Ovary (tissue), 7 donors: ENCODE measurements at regions not wholly inside any gene's neighbourhood (a gene's known extent, or its start where the extent isn't known, plus 50 kb on each side); places are given as distances from the start of the nearest gene placed in this dataset.
"Not testable (repeated sequence)": the region's sequence is repeated elsewhere in the genome, so short reads cannot be mapped to it uniquely, and the experiment has no call there.

ENCODE experiments used
- DNase-seq, 5 donors: peaks; one replicate each; pipeline ENCODE4 v3.0.0-alpha.2; 2019 to 2020
- H3K27ac ChIP-seq, 2 donors: fragments of 200-600 bp; one replicate each; pipeline versions ENCODE4 v1.5.1 to v1.8.0; 2019 to 2022
- H3K27me3 ChIP-seq: fragments of 200-600 bp; one replicate; pipeline ENCODE4 v1.8.0; 2022
- H3K36me3 ChIP-seq: fragments of 200-600 bp; sonication (generic); one replicate; pipeline ENCODE4 v1.5.1; 2019
- H3K4me1 ChIP-seq: one replicate; pipeline ENCODE4 v1.8.1; 2013; ENCODE audit warnings: mild to moderate bottlenecking, moderate library complexity; ENCODE audit not compliant: insufficient read depth
- H3K4me3 ChIP-seq: fragments of 200-600 bp; sonication (generic); one replicate; pipeline ENCODE4 v1.5.1; 2017
- H3K9me3 ChIP-seq, 2 donors: fragments of 200-600 bp in 1 of 2; sonication (generic) in 1 of 2; one replicate each; pipeline versions ENCODE4 v1.5.1 to v1.8.1; 2013 to 2019; ENCODE audit warnings: mild to moderate bottlenecking in 1 of 2, moderate library complexity in 1 of 2
- EP300 ChIP-seq: sonication (generic); formaldehyde crosslinking; IDR thresholded peaks from one replicate; pipeline ENCODE4 v1.6.1; 2017; ENCODE audit warnings: antibody characterized with exemption
- POLR2A ChIP-seq: fragments of 450-650 bp; IDR thresholded peaks from one replicate; pipeline ENCODE4 v1.6.1; 2017; ENCODE audit warnings: antibody characterized with exemption, mild to moderate bottlenecking, moderate library complexity
- WGBS, 3 donors: extraction: QIAGEN DNeasy Blood & Tissue Kit in 1 of 3; methylation state at CpG; one replicate each; pipeline versions ENCODE4 v1.1.5 to v1.1.7; 2013 to 2017; 5-methylcytosine and 5-hydroxymethylcytosine counted together
- intact Hi-C, 4 donors: fragments of 100-400 bp; cut with DNase I; formaldehyde crosslinking; loops; one replicate each; pipeline versions ENCODE4 v1.11.0 to v1.15.1; 2022 to 2023
- TF ChIP-seq, protein P1 (sequence below), 3 donors: fragments of 450-650 bp in 2 of 3; fragments of 200-600 bp in 1 of 3; IDR thresholded peaks; one replicate each; pipeline versions ENCODE4 v1.5.1 to v1.8.0; 2016 to 2022; ENCODE audit warnings: antibody characterized with exemption in 3 of 3, mild to moderate bottlenecking in 1 of 3
- donor health status: DM: no; HTN: no; CAD: no; lungs with moderate emphysema.
- donor health status: DM: no; HTN: no; CAD: no.
- donor health status: Bipolar disorder and iron deficiency.
- donor health status: DM: no; HTN: no; CAD: no.
- donor health status: DM: yes; HTN: yes; CAD: no.

GRCh38 chr13:67395577-67395976, 165.4 kb upstream of the PCDH9 start:
- Histone ChIP-seq H3K9me3 (peaks cover 0 to 3% of the 10 kb centered on the region in 2 donors), H3K27ac (no peak overlapping the region), H3K4me1 (no peaks in the 10 kb centered on the region), H3K4me3 (no peak overlapping the region), H3K27me3 (no peaks in the 10 kb centered on the region), H3K36me3 (no peaks in the 10 kb centered on the region)
- WGBS, 3 donors: 89 to 93% (median 92%) methylated on average over 1 of the region's 1 CpG
- intact Hi-C loops: no loop called here
- TF ChIP-seq EP300 (no peak), POLR2A (no peak)
- TF ChIP-seq, protein P1, sequence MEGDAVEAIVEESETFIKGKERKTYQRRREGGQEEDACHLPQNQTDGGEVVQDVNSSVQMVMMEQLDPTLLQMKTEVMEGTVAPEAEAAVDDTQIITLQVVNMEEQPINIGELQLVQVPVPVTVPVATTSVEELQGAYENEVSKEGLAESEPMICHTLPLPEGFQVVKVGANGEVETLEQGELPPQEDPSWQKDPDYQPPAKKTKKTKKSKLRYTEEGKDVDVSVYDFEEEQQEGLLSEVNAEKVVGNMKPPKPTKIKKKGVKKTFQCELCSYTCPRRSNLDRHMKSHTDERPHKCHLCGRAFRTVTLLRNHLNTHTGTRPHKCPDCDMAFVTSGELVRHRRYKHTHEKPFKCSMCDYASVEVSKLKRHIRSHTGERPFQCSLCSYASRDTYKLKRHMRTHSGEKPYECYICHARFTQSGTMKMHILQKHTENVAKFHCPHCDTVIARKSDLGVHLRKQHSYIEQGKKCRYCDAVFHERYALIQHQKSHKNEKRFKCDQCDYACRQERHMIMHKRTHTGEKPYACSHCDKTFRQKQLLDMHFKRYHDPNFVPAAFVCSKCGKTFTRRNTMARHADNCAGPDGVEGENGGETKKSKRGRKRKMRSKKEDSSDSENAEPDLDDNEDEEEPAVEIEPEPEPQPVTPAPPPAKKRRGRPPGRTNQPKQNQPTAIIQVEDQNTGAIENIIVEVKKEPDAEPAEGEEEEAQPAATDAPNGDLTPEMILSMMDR (IDR thresholded peaks at IDR 0.05): no peak
- DNase-seq: no peak

DNA sequence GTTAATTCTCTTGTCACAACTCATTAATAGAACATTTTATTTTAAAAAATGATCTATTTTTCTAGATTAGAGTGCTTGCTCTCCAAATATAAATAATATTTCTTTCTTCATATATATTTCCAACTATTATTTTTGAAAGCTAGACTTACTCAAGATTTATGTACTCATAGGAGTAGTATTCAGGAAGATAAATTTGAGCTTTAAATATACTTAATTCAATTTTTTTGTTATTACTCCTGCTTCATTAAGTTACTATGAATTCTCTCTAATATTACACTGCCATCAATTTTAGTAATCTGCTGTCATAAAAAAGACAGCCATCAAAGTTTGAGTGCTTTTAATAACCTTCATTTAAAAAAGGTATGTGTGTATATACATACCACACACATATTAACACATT, 161.9 kb upstream of the PCDH9 start:
- TF ChIP-seq, protein P1 (IDR thresholded peaks at IDR 0.05): no peak
- TF ChIP-seq POLR2A (no peak), EP300 (no peak)
- Histone ChIP-seq H3K9me3 (no peaks in the 10 kb centered on the region), H3K36me3 (no peaks in the 10 kb centered on the region), H3K27me3 (no peaks in the 10 kb centered on the region), H3K4me1 (no peaks in the 10 kb centered on the region), H3K4me3 (no peak overlapping the region), H3K27ac (no peak overlapping the region)
- DNase-seq: no peak
- intact Hi-C loops: no loop called here

DNA sequence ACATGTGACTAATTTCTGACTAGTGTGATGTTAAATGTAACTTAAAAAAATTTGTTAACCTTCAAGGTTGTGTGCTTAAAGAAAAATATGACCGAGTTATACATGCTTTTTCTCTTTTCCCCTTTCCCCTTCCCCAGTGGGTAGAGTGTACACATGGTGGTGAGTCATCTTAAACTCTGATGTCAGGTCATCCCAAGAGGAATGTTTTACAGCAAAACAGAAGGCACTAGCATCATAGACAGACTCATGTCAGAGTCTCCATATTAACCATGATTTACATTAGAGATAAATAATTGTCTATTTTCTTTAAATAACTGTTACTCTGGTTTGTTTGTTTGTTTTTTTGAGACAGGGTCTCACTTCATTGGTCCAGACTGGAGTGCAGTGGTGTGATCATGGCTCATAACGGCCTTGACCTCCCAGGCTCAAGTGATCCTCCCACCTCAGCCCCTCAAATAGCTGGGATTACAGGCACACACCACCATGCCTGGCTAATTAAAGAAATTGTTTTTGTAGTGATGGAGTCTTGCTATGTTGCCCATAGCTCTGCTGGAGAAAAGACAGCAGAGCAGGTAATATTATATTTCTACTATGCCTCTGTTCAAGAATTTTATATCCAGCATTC, 160.4 kb upstream of the PCDH9 start:
- TF ChIP-seq EP300: no peak
- no peak for TF ChIP-seq POLR2A
- TF ChIP-seq, protein P1 (IDR thresholded peaks at IDR 0.05): no peak
- intact Hi-C loops: no loop called here
- H3K36me3 ChIP-seq: no peaks in the 10 kb centered on the region
- H3K4me3 ChIP-seq: no peak overlapping the region
- H3K9me3 ChIP-seq: no peaks in the 10 kb centered on the region
- WGBS, 3 donors: 62 to 70% (median 66%) methylated on average over 2 of the region's 2 CpGs
- no peaks in the 10 kb centered on the region for H3K4me1 ChIP-seq
- H3K27ac ChIP-seq: no peak overlapping the region
- H3K27me3 ChIP-seq: no peaks in the 10 kb centered on the region
- no peak for DNase-seq

GRCh38 chr13:67389171-67389570, 159.0 kb upstream of the PCDH9 start:
- no peak overlapping the region for H3K27ac ChIP-seq
- DNase-seq: no peak
- H3K36me3 ChIP-seq: no peaks in the 10 kb centered on the region
- no peaks in the 10 kb centered on the region for H3K27me3 ChIP-seq
- H3K4me1 ChIP-seq: no peaks in the 10 kb centered on the region
- intact Hi-C loops: no loop called here
- H3K4me3 ChIP-seq: no peak overlapping the region
- no peaks in the 10 kb centered on the region for H3K9me3 ChIP-seq
- TF ChIP-seq POLR2A: no peak
- TF ChIP-seq, protein P1 (IDR thresholded peaks at IDR 0.05): no peak
- TF ChIP-seq EP300: no peak
- 8 to 43% (median 12%) methylated on average over 3 of the region's 3 CpGs for WGBS, 3 donors

DNA sequence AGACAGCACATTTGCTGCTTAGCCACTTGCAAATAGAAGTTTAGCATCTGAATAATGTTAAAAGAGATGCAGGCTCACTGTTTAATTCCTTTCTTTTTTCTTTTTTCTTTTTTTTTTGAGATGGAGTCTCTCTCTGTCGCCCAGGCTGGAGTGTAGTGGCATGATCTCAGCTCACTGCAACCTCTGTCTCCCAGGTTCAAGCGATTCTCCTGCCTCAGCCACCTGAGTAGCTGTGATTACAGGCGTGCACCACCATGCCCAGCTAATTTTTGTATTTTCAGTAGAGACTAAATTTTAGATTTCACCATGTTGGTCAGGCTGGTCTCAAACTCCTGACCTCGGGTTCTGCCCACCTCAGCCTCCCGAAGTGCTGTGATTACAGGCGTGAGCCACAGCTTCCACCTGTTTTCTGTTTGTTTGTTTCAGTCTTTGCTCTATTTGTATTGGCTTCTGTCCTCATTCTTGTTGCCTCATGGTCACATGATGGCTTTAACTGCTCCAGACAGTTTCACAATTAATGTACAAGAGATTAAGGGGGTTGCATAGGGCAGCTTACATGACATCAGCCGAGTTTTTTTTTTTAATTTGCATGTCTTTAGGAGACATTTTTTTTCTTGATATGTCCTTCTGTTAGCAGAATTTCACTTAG, 153.1 kb upstream of the PCDH9 start:
- H3K4me1 ChIP-seq, intact Hi-C loops, H3K27me3 ChIP-seq, H3K4me3 ChIP-seq, H3K36me3 ChIP-seq, H3K27ac ChIP-seq, H3K9me3 ChIP-seq, DNase-seq: not testable (repeated sequence)
- WGBS, 3 donors: 64 to 72% (median 68%) methylated on average over 7 of the region's 7 CpGs
